Sigmoid colon (tissue), 6 donors: ENCODE measurements at regions not wholly inside any gene's neighbourhood (a gene's known extent, or its start where the extent isn't known, plus 50 kb on each side); places are given as distances from the start of the nearest gene placed in this dataset.

Experiments used
- DNase-seq: peaks from one replicate; pipeline ENCODE4 v3.0.0-alpha.2; 2019
- H3K27ac ChIP-seq, 4 donors: fragments of 200-600 bp; sonication (generic); one replicate each; pipeline ENCODE4 v1.5.1; 2016 to 2019; ENCODE audit warnings: mild to moderate bottlenecking in 1 of 4
- H3K27me3 ChIP-seq, 3 donors: fragments of 200-600 bp; sonication (generic); one replicate each; pipeline ENCODE4 v1.5.1; 2019; ENCODE audit warnings: mild to moderate bottlenecking in 1 of 3
- H3K36me3 ChIP-seq, 4 donors: fragments of 200-600 bp; sonication (generic); one replicate each; pipeline ENCODE4 v1.5.1; 2016 to 2019
- H3K4me1 ChIP-seq, 4 donors: fragments of 200-600 bp; sonication (generic); one replicate each; pipeline ENCODE4 v1.5.1; 2017 to 2019
- H3K4me3 ChIP-seq, 4 donors: fragments of 200-600 bp; sonication (generic); one replicate each; pipeline ENCODE4 v1.5.1; 2017 to 2019; ENCODE audit warnings: mild to moderate bottlenecking in 2 of 4, moderate library complexity in 1 of 4
- H3K9me3 ChIP-seq, 4 donors: fragments of 200-600 bp in 3 of 4; sonication (generic) in 3 of 4; one replicate each; pipeline versions ENCODE4 v1.5.1 to v1.6.1; 2013 to 2019
- CTCF ChIP-seq, 4 experiments: fragments of 450-650 bp in 3 of 4; fragments of 200-600 bp in 1 of 4; IDR thresholded peaks; one replicate each; pipeline ENCODE4 v1.5.1; 2016 to 2019; ENCODE audit warnings: antibody characterized with exemption in 4 of 4, mild to moderate bottlenecking in 3 of 4, moderate library complexity in 2 of 4
- EP300 ChIP-seq, 4 donors: sonication (generic); formaldehyde crosslinking; IDR thresholded peaks; one replicate each; pipeline ENCODE4 v1.6.1; 2017; ENCODE audit warnings: antibody characterized with exemption in 4 of 4
- POLR2A ChIP-seq, 2 donors: fragments of 450-650 bp; IDR thresholded peaks; one replicate each; pipeline ENCODE4 v1.6.1; 2016; ENCODE audit warnings: antibody characterized with exemption in 2 of 2, mild to moderate bottlenecking in 2 of 2, moderate library complexity in 2 of 2
- POLR2AphosphoS5 ChIP-seq, 4 donors: sonication (generic); formaldehyde crosslinking; IDR thresholded peaks; one replicate each; pipeline ENCODE4 v1.6.1; 2017; ENCODE audit warnings: antibody characterized with exemption in 4 of 4
- WGBS, 2 donors: extraction: QIAGEN DNeasy Blood & Tissue Kit; methylation state at CpG; one replicate each; pipeline ENCODE4 v1.1.7; 2013; 5-methylcytosine and 5-hydroxymethylcytosine counted together
- intact Hi-C: fragments of 100-400 bp; cut with DNase I; formaldehyde crosslinking; loops from one replicate; pipeline ENCODE4 v1.15.1; 2023
- donor health status: healthy with polysubstance abuse.
- donor health status: healthy.

GRCh38 chr3:107987036-107987939 lies 103.5 kb downstream of the CD47 start:
- TF ChIP-seq EP300 (IDR thresholded peaks at IDR 0.05), result peak in 1 of 4 donors; percentile 41
- TF ChIP-seq CTCF (IDR thresholded peaks at IDR 0.05), result no peak
- peak; percentile 32 to 83 (median 72) for TF ChIP-seq POLR2AphosphoS5 (IDR thresholded peaks at IDR 0.05)
- TF ChIP-seq POLR2A (IDR thresholded peaks at IDR 0.05), result no peak
- 18 to 40% methylated on average over 8 of the region's 8 CpGs for WGBS, 2 donors
- H3K27me3 ChIP-seq, result no peaks in the 10 kb centered on the region
- H3K4me1 ChIP-seq, result peaks cover 0 to 38% (median 32%) of the 10 kb centered on the region in 4 donors
- no peaks in the 10 kb centered on the region for H3K9me3 ChIP-seq
- H3K36me3 ChIP-seq, result no peaks in the 10 kb centered on the region
- H3K4me3 ChIP-seq, result no peak overlapping the region
- intact Hi-C loops, result loop anchor here (1.0 to 5.0 kb wide), 3 partner anchors 30 to 90 kb away; no protein-coding TSS in a partner anchor
- peak overlapping the region; percentile 71 to 78 (median 76) for H3K27ac ChIP-seq
- DNase-seq, result peak; percentile 94

- Histone ChIP-seq H3K36me3 (no peaks in the 10 kb centered on the region), H3K4me3 (no peak overlapping the region), H3K27ac (peak overlapping the region; percentile 71 to 78 (median 76)), H3K4me1 (peaks cover 0 to 46% (median 37%) of the 10 kb centered on the region in 4 donors), H3K9me3 (no peaks in the 10 kb centered on the region), H3K27me3 (no peaks in the 10 kb centered on the region)
- DNase-seq, result no peak
- TF ChIP-seq POLR2AphosphoS5 (IDR thresholded peaks at IDR 0.05) (no peak), POLR2A (IDR thresholded peaks at IDR 0.05) (no peak), EP300 (IDR thresholded peaks at IDR 0.05) (no peak), CTCF (IDR thresholded peaks at IDR 0.05) (no peak)
- 76 to 89% methylated on average over 4 of the region's 4 CpGs for WGBS, 2 donors
- intact Hi-C loops, result loop anchor here (5.0 kb wide), 2 partner anchors 59 to 91 kb away; no protein-coding TSS in a partner anchor
Measured at GRCh38 chr3:107986505-107986904, 104.3 kb downstream of the CD47 start.

- no peak for TF ChIP-seq CTCF (IDR thresholded peaks at IDR 0.05)
- no peak for TF ChIP-seq POLR2AphosphoS5 (IDR thresholded peaks at IDR 0.05)
- no peak for TF ChIP-seq POLR2A (IDR thresholded peaks at IDR 0.05)
- no peak for TF ChIP-seq EP300 (IDR thresholded peaks at IDR 0.05)
- Histone ChIP-seq H3K4me3 (no peak overlapping the region), H3K27ac (no peak overlapping the region), H3K27me3 (no peaks in the 10 kb centered on the region), H3K9me3 (no peaks in the 10 kb centered on the region), H3K36me3 (no peaks in the 10 kb centered on the region), H3K4me1 (peaks cover 0 to 49% (median 39%) of the 10 kb centered on the region in 4 donors)
- DNase-seq, result no peak
- intact Hi-C loops, result loop anchor here (5.0 kb wide), 2 partner anchors 58 to 92 kb away; no protein-coding TSS in a partner anchor
- 24 to 31% methylated on average over 4 of the region's 4 CpGs for WGBS, 2 donors
Measured at GRCh38 chr3:107985496-107985895, 105.3 kb downstream of the CD47 start.

GRCh38 chr3:107983247-107983646 lies 107.6 kb downstream of the CD47 start:
- Histone ChIP-seq H3K36me3 (no peaks in the 10 kb centered on the region), H3K4me3 (no peak overlapping the region), H3K27ac (no peak overlapping the region), H3K27me3 (no peaks in the 10 kb centered on the region), H3K4me1 (peaks cover 0 to 33% (median 30%) of the 10 kb centered on the region in 4 donors), H3K9me3 (no peaks in the 10 kb centered on the region)
- 94 to 96% methylated on average over 3 of the region's 3 CpGs for WGBS, 2 donors
- no peak for TF ChIP-seq CTCF (IDR thresholded peaks at IDR 0.05)
- no peak for TF ChIP-seq POLR2AphosphoS5 (IDR thresholded peaks at IDR 0.05)
- TF ChIP-seq POLR2A (IDR thresholded peaks at IDR 0.05), result no peak
- TF ChIP-seq EP300 (IDR thresholded peaks at IDR 0.05), result no peak
- no peak for DNase-seq
- intact Hi-C loops, result no loop called here
